K562 (cell line): ENCODE measurements at regions not wholly inside any gene's neighbourhood (a gene's known extent, or its start where the extent isn't known, plus 50 kb on each side); places are given as distances from the start of the nearest gene placed in this dataset.

Experiments used
- CAMTA2 ChIP-seq: fragments of 250-450 bp; sonication (Bioruptor Pico); conservative IDR thresholded peaks from 2 replicates; pipeline ENCODE4 v1.5.1; 2022
- ETV1 ChIP-seq: fragments of 450-650 bp; conservative IDR thresholded peaks from 2 replicates; pipeline ENCODE4 v1.6.1; 2016; ENCODE audit warnings: missing genetic modification characterization, control low read depth, low read depth, missing compliant biosample characterization
- TAL1 ChIP-seq: fragments of 450-650 bp; IDR thresholded peaks from 2 replicates; pipeline ENCODE4 v1.6.1; 2016; ENCODE audit warnings: mild to moderate bottlenecking
- ZNF124 ChIP-seq: sonication (generic); formaldehyde crosslinking; IDR thresholded peaks from 2 replicates; pipeline ENCODE4 v1.8.1; 2022; ENCODE audit warnings: missing genetic modification reagents
- ZNF274 ChIP-seq: IDR thresholded peaks from 2 replicates; pipeline ENCODE4 v1.6.1; 2011; ENCODE audit warnings: low read depth, mild to moderate bottlenecking, low read length, moderate library complexity, borderline replicate concordance
- TF ChIP-seq, protein P1 (sequence below): sonication (generic); formaldehyde crosslinking; IDR thresholded peaks from 2 replicates; pipeline ENCODE4 v1.8.0; 2022; ENCODE audit warnings: mild to moderate bottlenecking, missing genetic modification reagents, borderline replicate concordance
- TF ChIP-seq, protein P2 (sequence below): fragments of 250-450 bp; sonication (Bioruptor Pico); IDR thresholded peaks from 2 replicates; pipeline ENCODE4 v1.4.0; 2020
- TF ChIP-seq, protein P3 (sequence below), 2 experiments: fragments of 450-650 bp; formaldehyde crosslinking in 1 of 2; IDR thresholded peaks; 2 replicates each; pipeline versions ENCODE4 v1.4.0 to v1.6.1; 2014 to 2020; ENCODE audit warnings: mild to moderate bottlenecking in 2 of 2, borderline replicate concordance in 1 of 2, low read depth in 1 of 2

DNA sequence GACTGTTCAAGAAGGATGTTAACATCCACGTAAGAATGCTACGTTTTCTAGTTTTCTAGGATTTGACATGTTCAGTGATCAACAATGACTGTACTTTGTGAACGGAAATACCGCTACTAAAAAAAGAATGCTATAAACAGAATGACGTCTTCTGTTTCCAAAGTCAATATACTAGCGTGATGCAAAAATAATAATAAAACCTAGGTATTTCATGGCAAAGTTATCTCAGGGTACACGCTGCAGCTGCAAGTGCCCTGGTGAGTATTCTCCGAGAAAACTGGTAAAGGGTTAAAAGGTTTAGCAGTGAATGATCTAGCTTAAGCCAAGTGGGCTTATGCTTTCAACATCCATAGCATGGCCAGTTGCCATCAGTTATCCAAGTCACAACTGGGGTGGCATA, 653.3 kb upstream of the PFKP start:
- TF ChIP-seq, protein P1, sequence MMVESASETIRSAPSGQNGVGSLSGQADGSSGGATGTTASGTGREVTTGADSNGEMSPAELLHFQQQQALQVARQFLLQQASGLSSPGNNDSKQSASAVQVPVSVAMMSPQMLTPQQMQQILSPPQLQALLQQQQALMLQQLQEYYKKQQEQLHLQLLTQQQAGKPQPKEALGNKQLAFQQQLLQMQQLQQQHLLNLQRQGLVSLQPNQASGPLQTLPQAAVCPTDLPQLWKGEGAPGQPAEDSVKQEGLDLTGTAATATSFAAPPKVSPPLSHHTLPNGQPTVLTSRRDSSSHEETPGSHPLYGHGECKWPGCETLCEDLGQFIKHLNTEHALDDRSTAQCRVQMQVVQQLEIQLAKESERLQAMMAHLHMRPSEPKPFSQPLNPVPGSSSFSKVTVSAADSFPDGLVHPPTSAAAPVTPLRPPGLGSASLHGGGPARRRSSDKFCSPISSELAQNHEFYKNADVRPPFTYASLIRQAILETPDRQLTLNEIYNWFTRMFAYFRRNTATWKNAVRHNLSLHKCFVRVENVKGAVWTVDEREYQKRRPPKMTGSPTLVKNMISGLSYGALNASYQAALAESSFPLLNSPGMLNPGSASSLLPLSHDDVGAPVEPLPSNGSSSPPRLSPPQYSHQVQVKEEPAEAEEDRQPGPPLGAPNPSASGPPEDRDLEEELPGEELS (CRISPR knock-in tag) = no peak
- TF ChIP-seq TAL1 (no peak), ZNF274 (no peak), CAMTA2 (CRISPR knock-in tag) (no peak), ETV1 (no peak), ZNF124 (no peak)
- TF ChIP-seq, protein P2, sequence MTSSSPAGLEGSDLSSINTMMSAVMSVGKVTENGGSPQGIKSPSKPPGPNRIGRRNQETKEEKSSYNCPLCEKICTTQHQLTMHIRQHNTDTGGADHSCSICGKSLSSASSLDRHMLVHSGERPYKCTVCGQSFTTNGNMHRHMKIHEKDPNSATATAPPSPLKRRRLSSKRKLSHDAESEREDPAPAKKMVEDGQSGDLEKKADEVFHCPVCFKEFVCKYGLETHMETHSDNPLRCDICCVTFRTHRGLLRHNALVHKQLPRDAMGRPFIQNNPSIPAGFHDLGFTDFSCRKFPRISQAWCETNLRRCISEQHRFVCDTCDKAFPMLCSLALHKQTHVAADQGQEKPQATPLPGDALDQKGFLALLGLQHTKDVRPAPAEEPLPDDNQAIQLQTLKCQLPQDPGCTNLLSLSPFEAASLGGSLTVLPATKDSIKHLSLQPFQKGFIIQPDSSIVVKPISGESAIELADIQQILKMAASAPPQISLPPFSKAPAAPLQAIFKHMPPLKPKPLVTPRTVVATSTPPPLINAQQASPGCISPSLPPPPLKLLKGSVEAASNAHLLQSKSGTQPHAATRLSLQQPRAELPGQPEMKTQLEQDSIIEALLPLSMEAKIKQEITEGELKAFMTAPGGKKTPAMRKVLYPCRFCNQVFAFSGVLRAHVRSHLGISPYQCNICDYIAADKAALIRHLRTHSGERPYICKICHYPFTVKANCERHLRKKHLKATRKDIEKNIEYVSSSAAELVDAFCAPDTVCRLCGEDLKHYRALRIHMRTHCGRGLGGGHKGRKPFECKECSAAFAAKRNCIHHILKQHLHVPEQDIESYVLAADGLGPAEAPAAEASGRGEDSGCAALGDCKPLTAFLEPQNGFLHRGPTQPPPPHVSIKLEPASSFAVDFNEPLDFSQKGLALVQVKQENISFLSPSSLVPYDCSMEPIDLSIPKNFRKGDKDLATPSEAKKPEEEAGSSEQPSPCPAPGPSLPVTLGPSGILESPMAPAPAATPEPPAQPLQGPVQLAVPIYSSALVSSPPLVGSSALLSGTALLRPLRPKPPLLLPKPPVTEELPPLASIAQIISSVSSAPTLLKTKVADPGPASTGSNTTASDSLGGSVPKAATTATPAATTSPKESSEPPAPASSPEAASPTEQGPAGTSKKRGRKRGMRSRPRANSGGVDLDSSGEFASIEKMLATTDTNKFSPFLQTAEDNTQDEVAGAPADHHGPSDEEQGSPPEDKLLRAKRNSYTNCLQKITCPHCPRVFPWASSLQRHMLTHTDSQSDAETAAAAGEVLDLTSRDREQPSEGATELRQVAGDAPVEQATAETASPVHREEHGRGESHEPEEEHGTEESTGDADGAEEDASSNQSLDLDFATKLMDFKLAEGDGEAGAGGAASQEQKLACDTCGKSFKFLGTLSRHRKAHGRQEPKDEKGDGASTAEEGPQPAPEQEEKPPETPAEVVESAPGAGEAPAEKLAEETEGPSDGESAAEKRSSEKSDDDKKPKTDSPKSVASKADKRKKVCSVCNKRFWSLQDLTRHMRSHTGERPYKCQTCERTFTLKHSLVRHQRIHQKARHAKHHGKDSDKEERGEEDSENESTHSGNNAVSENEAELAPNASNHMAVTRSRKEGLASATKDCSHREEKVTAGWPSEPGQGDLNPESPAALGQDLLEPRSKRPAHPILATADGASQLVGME (CRISPR knock-in tag) = no peak
- TF ChIP-seq, protein P3, sequence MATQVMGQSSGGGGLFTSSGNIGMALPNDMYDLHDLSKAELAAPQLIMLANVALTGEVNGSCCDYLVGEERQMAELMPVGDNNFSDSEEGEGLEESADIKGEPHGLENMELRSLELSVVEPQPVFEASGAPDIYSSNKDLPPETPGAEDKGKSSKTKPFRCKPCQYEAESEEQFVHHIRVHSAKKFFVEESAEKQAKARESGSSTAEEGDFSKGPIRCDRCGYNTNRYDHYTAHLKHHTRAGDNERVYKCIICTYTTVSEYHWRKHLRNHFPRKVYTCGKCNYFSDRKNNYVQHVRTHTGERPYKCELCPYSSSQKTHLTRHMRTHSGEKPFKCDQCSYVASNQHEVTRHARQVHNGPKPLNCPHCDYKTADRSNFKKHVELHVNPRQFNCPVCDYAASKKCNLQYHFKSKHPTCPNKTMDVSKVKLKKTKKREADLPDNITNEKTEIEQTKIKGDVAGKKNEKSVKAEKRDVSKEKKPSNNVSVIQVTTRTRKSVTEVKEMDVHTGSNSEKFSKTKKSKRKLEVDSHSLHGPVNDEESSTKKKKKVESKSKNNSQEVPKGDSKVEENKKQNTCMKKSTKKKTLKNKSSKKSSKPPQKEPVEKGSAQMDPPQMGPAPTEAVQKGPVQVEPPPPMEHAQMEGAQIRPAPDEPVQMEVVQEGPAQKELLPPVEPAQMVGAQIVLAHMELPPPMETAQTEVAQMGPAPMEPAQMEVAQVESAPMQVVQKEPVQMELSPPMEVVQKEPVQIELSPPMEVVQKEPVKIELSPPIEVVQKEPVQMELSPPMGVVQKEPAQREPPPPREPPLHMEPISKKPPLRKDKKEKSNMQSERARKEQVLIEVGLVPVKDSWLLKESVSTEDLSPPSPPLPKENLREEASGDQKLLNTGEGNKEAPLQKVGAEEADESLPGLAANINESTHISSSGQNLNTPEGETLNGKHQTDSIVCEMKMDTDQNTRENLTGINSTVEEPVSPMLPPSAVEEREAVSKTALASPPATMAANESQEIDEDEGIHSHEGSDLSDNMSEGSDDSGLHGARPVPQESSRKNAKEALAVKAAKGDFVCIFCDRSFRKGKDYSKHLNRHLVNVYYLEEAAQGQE (IDR thresholded peaks at IDR 0.05; ENCODE audit: borderline replicate concordance) = no peak
- TF ChIP-seq, protein P3 (CRISPR knock-in tag; IDR thresholded peaks at IDR 0.05; ENCODE audit: low read depth) = no peak
